Mucosa of stomach (tissue), 1 donor: ENCODE measurements at regions not wholly inside any gene's neighbourhood (a gene's known extent, or its start where the extent isn't known, plus 50 kb on each side); places are given as distances from the start of the nearest gene placed in this dataset.

Experiments used
- H3K27me3 ChIP-seq: one replicate; pipeline ENCODE4 v1.7.0; 2013; ENCODE audit warnings: mild to moderate bottlenecking, low read length; ENCODE audit not compliant: control insufficient read depth, insufficient read depth
- H3K36me3 ChIP-seq: one replicate; pipeline ENCODE4 v1.7.0; 2013; ENCODE audit warnings: low read length; ENCODE audit not compliant: control insufficient read depth, insufficient read depth
- H3K4me1 ChIP-seq: one replicate; pipeline ENCODE4 v1.7.0; 2013; ENCODE audit warnings: mild to moderate bottlenecking, low read length; ENCODE audit not compliant: control insufficient read depth, insufficient read depth
- H3K4me3 ChIP-seq: one replicate; pipeline ENCODE4 v1.7.0; 2013; ENCODE audit warnings: low read length
- H3K9ac ChIP-seq: one replicate; pipeline ENCODE4 v1.7.0; 2013; ENCODE audit warnings: mild to moderate bottlenecking, low read length, moderate library complexity
- H3K9me3 ChIP-seq: one replicate; pipeline ENCODE4 v1.7.0; 2013; ENCODE audit warnings: mild to moderate bottlenecking, low read length, moderate library complexity; ENCODE audit not compliant: control insufficient read depth
- donor health status: Pancreatic carcinoma.

- Histone ChIP-seq H3K4me3 (no peak overlapping the region), H3K9me3 (no peaks in the 10 kb centered on the region), H3K9ac (no peak overlapping the region), H3K27me3 (no peaks in the 10 kb centered on the region), H3K4me1 (no peaks in the 10 kb centered on the region), H3K36me3 (no peaks in the 10 kb centered on the region)
These were observed 417.1 kb downstream of the RAB28 start for GRCh38 chr4:13067077-13067476.

DNA sequence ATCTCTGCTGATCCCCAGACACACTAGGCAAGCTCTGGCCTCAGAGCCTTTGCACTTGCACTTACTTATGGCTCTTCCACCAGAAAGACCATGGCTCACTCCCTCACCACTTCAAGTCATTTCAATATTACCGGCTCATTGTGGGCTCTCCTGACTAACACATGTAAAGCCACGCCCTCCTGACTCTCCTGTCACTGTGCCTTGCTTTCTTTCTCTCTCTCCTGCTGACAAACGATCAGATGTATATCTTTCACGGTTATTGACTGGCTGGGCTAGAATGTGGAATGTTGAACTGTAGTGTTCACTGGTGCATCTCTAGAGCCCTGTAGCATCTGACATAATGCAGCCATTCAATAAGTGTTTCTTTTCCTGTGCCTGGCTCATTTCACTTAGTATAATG, 425.1 kb downstream of the RAB28 start:
- Histone ChIP-seq H3K4me1 (no peaks in the 10 kb centered on the region), H3K9me3 (no peaks in the 10 kb centered on the region), H3K4me3 (no peak overlapping the region), H3K36me3 (no peaks in the 10 kb centered on the region), H3K9ac (no peak overlapping the region), H3K27me3 (no peaks in the 10 kb centered on the region)

GRCh38 chr4:13056630-13057189, 427.4 kb downstream of the RAB28 start:
- H3K36me3 ChIP-seq = no peaks in the 10 kb centered on the region
- H3K4me1 ChIP-seq = no peaks in the 10 kb centered on the region
- no peak overlapping the region for H3K9ac ChIP-seq
- H3K4me3 ChIP-seq = no peak overlapping the region
- no peaks in the 10 kb centered on the region for H3K27me3 ChIP-seq
- no peaks in the 10 kb centered on the region for H3K9me3 ChIP-seq

DNA sequence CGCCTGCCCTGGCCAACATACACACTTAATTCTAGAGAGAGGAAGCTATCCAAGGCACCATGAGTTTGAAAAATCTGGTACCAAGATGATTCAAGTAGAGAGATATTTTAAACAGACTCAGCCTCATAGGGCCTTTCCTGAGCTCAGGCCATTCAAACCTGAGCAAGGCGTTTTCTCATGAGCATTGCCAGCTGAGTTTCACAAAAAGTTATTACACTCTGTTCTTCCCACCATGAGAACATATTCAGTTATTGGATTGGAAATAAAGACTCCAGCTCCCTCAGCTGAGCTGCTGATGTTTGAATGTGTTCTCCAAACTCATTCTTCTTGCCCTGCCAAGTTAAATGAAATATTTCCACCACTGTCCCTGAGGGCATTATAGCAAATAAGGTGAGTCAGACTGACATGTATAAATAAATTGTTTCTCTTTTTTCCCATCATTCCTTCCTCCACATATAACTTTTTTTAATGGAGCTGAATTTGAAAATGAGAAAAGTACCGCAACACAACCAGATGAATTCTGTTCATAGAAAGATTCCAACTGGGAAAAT, 429.6 kb downstream of the RAB28 start:
- H3K27me3 ChIP-seq = no peaks in the 10 kb centered on the region
- no peak overlapping the region for H3K9ac ChIP-seq
- H3K9me3 ChIP-seq = no peaks in the 10 kb centered on the region
- no peak overlapping the region for H3K4me3 ChIP-seq
- no peaks in the 10 kb centered on the region for H3K36me3 ChIP-seq
- no peaks in the 10 kb centered on the region for H3K4me1 ChIP-seq

DNA sequence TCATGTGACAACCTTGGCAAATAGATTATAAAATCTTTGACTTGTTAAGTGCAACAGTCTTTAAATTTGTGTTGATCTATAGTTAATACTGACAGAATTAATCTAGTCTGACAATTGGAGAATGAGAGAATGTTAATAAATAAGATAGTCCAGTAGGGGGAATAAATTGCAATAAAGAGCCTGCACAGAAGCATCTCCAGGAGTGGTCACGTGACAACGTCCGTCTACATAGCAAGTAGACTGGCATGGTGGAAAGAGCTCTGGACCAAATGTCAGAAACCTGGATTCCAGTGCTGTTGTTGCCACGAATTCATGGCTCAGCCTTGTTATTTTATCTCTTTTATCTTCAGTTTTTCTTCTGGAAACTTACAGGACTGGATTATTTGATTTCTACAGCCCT, 436.5 kb downstream of the RAB28 start:
- Histone ChIP-seq H3K27me3 (no peaks in the 10 kb centered on the region), H3K4me3 (no peak overlapping the region), H3K9me3 (no peaks in the 10 kb centered on the region), H3K36me3 (no peaks in the 10 kb centered on the region), H3K4me1 (no peaks in the 10 kb centered on the region), H3K9ac (no peak overlapping the region)

DNA sequence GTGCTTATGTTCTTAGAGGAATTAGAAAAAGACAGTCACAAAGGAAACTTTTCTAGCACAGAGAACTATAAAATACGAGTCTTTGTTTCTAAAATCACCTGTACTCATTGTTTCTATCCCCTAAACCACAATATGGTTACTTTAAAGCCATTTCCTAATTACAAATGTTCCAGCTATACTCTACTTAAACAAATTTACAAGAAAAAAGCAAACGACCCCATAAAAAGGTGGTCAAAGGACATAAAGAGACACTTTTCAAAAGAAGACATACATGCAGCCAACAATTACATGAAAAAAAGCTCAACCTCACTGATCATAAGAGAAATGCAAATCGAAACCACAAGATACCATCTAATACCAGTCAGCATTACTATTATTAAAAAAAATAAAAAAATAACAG, 447.3 kb downstream of the RAB28 start:
- Histone ChIP-seq H3K9me3 (no peaks in the 10 kb centered on the region), H3K4me3 (no peak overlapping the region), H3K36me3 (no peaks in the 10 kb centered on the region), H3K4me1 (no peaks in the 10 kb centered on the region), H3K9ac (no peak overlapping the region), H3K27me3 (no peaks in the 10 kb centered on the region)

- no peak overlapping the region for H3K9ac ChIP-seq
These were observed 451.2 kb downstream of the RAB28 start for GRCh38 chr4:13032936-13033335.

DNA sequence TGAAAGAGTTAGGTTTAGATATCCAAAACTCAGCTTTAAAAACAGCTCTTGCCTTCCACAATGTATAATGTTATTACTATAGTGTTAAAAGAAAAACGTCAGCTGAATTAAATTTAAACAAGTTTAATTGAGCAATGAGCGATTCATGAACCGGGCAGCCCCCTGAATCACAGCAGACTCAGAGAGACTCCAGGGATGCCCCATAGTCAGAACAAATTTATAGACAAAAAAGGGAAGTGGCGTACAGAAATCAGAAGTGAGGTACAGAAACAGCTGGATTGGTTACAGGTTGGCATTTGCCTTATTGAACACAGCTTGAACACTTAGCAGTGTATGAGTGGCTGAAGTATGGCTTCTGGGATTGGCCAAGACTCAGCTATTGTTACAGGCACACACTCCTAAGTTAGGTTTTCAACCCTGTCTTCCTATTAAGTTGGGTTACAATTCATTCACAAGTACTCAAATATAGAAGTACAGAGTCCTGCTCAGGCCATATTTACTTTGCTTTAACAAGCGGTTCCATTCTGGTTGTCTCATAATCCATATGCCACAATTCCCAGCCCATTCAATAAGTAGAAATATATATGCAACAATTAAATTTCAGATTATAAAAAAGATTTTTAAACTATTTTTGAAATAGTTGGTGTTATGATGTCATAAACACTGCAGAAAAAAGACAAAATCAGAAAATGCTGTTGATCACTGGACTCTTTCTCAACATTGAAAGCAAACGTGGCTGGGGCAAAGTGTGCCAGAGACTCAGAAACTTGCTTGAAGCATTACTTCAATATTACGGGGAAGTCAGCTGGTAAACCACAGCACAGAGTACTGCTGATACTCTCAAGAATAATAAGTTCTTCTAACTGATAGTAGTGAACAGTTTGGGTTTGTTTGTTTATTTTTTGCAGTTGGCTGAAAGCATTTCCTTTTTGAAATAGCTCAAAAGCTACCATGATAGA, 459.7 kb downstream of the RAB28 start:
- H3K4me3 ChIP-seq = no peak overlapping the region
- H3K27me3 ChIP-seq = no peaks in the 10 kb centered on the region
- H3K9me3 ChIP-seq = no peaks in the 10 kb centered on the region
- H3K36me3 ChIP-seq = no peaks in the 10 kb centered on the region
- no peak overlapping the region for H3K9ac ChIP-seq
- no peaks in the 10 kb centered on the region for H3K4me1 ChIP-seq

More at GRCh38 chr4:13032936-13033335, 451.2 kb downstream of the RAB28 start:
- no peaks in the 10 kb centered on the region for H3K4me1 ChIP-seq
- no peaks in the 10 kb centered on the region for H3K27me3 ChIP-seq
- H3K9me3 ChIP-seq = no peaks in the 10 kb centered on the region
- H3K36me3 ChIP-seq = no peaks in the 10 kb centered on the region
- no peak overlapping the region for H3K4me3 ChIP-seq

DNA sequence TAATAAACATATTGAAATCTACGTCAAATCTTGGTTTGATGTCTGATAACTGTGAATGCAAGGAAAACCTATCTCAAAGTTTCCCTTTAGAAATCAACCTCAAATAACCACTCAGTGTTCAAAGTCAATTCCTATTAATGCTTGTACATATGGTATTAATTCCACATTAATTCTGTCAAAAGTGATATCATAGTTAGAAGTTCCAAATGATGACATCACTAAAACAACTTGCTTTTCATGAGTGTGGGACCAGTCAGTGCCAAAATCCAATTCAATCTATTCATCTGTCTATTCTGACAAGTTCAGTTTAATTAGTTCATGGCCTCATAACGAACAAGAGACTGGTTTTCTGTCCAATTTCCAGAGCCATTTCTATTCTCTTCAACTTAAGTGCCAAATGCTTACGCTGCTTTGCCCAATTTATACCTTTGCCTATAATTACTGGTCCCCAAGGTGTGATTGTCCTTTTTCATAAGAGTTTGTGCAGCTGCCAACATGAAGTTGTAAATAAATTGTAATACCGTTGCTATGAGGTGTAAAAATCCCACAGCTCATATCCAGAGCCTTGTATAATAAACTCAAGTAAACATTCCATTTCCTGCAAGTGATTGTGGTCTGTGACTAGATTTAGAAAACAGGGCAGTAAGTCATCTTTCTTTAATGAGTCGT, 476.2 kb downstream of the RAB28 start:
- Histone ChIP-seq H3K27me3 (no peaks in the 10 kb centered on the region), H3K9me3 (no peaks in the 10 kb centered on the region), H3K4me1 (no peaks in the 10 kb centered on the region), H3K4me3 (no peak overlapping the region), H3K36me3 (no peaks in the 10 kb centered on the region), H3K9ac (no peak overlapping the region)

GRCh38 chr4:12993923-12994322, 490.2 kb downstream of the RAB28 start:
- Histone ChIP-seq H3K4me3 (no peak overlapping the region), H3K9ac (no peak overlapping the region), H3K27me3 (no peaks in the 10 kb centered on the region), H3K9me3 (no peaks in the 10 kb centered on the region), H3K4me1 (no peaks in the 10 kb centered on the region), H3K36me3 (no peaks in the 10 kb centered on the region)

DNA sequence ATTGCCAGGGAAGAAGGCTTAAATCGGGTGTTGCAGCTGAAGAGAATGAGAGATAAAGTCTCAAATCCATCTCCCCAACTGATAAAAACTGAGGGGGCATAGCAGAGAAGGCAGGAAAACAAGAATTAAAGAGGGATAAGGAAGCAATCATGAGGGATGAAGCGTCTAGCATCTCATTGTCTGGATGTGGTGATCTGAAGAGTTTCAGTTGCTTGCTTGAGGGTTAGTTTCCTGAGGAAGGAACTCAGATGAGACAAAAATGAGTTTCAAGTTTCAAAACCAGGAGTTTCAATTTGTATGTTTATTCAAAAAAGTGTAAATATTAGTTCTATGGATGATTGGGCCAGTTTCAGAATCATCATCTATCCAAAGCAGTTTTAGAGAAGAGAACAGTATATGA, 496.9 kb downstream of the RAB28 start:
- H3K36me3 ChIP-seq = no peaks in the 10 kb centered on the region
- no peak overlapping the region for H3K9ac ChIP-seq
- no peaks in the 10 kb centered on the region for H3K9me3 ChIP-seq
- no peaks in the 10 kb centered on the region for H3K4me1 ChIP-seq
- no peaks in the 10 kb centered on the region for H3K27me3 ChIP-seq
- no peak overlapping the region for H3K4me3 ChIP-seq

GRCh38 chr4:12979797-12980196, 504.3 kb downstream of the RAB28 start:
- no peak overlapping the region for H3K9ac ChIP-seq
- H3K36me3 ChIP-seq = no peaks in the 10 kb centered on the region
- H3K9me3 ChIP-seq = no peaks in the 10 kb centered on the region
- no peaks in the 10 kb centered on the region for H3K4me1 ChIP-seq
- H3K27me3 ChIP-seq = no peaks in the 10 kb centered on the region
- no peak overlapping the region for H3K4me3 ChIP-seq
